Muscle of back (tissue), 3 donors: ENCODE measurements at regions not wholly inside any gene's neighbourhood (a gene's known extent, or its start where the extent isn't known, plus 50 kb on each side); places are given as distances from the start of the nearest gene placed in this dataset.

ENCODE experiments used
- DNase-seq, 3 donors: peaks; one replicate each; pipeline versions ENCODE4 v3.0.0 to v3.0.0-alpha.2; 2013

DNA sequence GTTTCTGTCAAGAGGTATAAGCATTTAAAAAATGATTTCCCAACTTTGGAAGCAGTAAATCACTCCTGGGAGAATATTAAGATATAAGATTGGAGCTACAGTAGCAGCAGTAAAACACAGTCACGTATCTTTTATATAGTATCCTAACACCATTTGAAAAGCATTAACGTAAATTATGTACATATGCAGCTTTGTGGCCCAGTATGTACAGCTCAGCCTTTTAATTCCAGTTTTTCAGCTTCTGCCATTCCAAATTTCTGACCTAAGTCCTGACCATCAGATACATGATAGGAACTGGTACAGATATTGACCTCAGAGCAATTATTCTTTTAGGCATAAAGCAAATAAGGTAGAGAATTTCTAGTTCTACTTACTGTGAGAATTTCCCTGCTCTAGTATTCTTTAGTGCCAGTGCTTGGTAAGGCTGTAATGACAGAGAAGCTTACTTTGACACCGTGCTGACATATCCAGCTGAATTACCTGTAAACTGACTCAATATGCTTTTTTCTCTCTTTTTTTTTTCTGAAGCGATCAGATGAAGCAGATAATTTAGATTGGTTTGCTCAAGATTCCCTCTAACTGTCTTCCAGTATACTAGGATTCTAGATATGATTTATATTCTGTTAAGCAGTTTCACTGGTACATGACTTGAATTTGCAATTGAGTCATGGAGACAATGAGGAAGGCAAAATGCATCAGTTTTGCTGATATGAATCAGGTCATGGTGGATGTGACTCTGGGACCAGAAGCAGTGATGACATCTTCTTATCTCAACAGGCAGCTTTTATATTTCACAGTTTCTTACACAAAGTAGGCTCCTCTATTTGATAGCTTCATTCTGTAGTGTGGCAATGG lies 703.6 kb downstream of the SLITRK6 start:
- no peak for DNase-seq

DNA sequence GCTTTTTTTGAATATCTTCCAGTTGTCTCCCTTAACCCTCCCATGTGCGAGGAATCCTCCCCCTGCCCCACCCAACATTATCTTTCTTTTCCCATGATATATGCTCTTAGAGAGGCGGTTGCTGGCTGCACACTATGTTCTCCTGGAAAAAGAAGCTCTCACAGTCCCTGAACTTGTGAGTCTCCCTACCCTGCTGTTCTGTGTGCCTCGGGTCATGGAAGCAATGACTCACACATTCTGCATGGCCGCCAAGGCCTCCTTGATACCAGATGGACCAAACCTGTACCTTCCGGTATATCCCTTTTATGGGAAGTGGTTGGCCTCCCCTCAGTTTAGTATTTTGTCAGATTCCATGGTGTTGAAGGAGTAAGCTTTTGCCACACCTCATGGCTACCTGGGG lies 705.4 kb downstream of the SLITRK6 start:
- peak in 1 of 3 donors; percentile 19 for DNase-seq

DNA sequence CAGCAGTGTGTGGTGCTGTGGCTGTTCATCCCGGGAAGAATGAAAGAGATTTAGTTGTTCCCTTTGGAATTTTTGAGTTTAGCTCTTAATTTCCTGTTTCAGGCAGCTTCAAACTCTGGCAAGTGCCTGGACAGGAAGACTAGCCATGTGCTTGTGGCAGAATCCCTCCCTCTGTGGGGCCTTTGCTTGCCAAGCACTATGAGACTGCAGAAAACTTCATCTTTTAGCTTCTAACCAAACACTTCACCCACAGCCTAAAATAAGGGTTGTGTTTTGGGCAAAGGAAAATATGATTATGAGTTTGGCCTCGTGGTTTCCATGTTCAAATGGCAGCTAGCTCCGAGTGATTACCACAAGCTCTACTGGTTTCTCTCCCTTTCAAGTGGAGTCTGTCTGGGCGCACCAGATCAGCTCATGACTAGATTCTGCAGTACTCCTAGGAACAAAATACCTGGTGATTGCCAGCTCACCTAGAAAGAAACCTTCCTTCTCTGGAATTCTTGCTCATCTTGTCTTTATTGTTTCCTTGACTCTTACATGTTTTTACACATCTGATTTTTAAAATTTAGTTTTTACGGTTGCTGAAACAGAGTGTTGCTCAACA lies 707.5 kb downstream of the SLITRK6 start:
- DNase-seq, result no peak

DNA sequence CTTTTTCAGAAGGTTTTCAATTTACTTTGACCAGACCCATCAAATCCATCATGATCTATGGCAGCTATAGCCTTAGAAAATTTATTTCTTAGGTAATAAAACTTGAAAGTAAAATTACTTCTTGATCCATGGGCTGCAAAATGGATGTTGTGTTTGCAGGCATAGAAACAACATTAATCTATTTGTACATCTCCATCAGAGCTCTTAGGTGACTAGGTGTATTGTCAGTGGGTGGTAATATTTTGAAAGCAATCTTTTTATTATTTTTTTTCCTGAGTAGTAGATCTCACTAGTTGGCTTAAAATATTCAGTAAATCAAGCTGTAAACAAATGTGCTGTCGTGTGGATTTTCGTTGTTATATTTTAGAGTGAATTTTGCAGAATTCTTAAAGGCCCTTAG lies 710.0 kb downstream of the SLITRK6 start:
- DNase-seq, result no peak

DNA sequence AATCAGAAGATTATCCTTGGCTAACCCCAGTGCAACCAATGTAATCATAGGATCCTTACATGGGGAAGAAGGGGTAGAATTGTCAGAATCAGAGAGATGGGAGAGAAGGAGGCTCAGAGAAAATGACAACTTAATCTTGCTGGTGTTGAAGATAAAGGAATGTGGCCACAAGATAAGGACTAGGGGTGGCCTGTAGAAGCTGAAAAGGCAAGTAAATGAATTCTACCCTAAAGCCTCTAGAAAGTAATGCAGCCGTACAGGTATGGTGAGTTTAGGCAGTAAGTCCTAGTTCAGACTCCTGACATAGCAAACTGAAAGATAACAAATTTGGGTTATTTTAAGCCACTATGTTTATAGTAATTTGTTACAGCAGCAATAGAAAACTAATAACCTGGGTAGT lies 718.5 kb downstream of the SLITRK6 start:
- DNase-seq, result no peak

DNA sequence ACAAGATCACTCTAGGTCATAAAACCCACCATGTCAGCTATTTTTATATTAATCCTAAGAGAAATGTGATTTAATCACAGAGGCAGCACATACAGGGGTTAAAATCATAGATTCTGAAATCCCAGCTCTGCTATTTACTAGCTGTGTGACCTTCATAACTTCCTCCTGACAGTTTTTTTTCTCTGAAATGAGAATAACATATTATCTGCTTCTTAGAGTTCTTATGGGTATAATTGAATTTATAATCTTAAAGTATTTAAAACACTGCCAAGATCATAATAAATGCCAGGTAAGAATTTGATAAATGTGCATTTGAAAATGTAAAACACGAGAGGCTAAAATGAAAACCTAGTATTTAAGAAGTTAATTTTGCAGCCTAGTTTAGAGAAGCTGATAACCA lies 722.9 kb downstream of the SLITRK6 start:
- no peak for DNase-seq

DNA sequence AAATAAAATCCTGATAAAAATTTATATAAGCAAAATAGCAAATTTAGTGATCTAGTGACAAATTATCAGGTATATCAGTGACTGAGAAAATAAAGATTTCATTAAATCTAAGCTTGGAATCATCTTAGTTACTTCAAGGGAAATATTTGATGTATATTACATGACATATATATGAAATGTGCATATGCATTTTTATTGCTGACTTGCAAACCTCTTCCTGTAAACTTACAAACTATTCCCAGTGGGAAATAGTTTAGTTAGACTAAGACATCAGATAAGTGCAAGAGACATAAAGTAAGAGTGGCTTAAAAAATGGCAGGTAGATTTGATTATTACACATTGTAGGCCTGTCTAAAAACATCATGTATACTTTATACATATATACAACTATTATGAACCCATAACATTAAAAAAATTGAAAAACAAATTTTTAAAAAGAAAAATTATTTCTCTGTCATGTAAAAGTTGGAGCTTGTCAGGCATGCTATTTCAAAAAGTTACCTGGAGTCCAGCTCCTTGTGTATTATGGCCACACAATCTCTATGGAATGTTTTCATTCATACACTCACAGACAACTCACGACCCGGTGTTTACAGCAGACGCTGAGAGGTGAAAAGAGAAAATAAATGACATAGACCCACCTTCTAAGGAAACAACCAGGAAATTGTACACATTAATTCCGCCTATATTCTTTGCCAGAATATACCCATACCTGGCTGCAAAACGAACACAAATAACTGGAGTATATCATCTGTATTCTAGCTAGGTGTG lies 724.5 kb downstream of the SLITRK6 start:
- no peak for DNase-seq

DNA sequence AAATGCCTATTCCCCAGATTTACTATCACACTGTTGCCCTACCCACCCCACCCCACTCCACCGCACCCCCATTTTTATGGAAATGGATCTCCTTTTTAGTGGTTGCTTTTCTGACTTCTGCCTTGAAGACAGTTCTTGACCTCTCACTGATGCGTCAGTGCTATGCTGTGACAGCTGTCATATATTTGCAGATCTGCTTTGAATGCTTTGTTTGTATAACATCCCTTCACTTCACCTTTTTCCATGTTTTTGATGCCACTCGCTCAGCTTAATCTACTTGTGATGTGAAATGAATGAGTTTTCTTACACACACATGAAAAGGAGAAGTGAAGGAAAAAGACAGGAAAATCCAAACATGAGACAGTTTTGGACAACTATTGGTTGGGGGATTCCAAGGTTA lies 731.0 kb downstream of the SLITRK6 start:
- DNase-seq, result no peak

DNA sequence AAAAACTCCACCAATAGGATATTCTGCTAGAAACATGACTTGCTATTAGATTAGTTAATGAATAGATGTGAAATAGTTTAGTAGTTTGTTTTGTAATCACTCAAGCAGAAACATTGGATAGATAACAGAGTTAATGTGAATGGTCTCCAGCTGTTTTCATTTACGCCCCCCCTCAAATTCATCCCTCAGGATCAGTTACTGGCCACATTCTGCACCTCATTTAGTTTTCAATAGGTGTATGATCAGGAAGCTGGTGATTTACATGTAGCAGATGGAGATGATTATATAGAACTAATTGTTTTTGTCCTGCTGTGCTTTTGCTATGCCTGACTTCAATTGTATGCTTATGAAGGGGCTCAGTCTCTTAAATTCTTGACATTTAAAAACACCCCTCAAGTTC lies 759.0 kb downstream of the SLITRK6 start:
- peak in 1 of 3 donors; percentile 60 for DNase-seq

DNA sequence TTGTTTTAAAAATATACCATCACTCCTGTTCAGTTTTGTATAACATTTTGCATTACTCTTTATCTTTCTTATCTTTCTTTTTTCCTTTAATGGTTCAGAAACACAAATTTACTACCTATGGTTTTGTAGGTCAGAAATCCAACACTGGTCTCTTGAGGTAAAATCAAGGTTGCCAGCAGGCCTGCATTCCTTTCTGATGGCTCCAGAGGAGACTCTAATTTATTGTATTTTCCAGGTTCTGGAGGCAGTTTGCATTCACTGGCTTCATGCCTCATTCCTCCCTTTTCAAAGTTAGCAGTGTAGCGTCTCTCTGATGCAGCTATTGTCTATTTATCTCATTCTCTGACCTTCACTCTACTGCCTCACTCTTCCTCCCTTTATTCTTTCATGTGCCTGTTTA lies 767.4 kb downstream of the SLITRK6 start:
- DNase-seq, result peak; percentile 1 to 51 (median 4)

DNA sequence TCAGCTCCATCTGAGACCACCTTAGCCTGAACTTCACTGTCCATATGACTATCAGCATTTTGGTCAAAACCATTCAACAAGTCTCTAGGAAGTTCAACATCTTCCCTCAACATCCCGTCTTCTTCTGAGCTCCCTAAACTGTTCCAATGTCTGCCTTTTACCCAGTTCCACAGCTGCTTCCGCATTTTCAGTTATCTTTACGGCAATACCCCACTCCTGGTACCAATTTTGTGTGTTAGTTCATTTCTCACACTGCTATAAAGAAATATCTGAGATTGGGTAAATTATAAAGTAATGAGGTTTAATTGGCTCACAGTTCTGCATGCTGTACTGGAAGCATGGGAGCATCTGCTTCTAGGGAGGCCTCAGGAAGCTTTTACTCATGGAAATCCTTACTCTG lies 771.2 kb downstream of the SLITRK6 start:
- no peak for DNase-seq

DNA sequence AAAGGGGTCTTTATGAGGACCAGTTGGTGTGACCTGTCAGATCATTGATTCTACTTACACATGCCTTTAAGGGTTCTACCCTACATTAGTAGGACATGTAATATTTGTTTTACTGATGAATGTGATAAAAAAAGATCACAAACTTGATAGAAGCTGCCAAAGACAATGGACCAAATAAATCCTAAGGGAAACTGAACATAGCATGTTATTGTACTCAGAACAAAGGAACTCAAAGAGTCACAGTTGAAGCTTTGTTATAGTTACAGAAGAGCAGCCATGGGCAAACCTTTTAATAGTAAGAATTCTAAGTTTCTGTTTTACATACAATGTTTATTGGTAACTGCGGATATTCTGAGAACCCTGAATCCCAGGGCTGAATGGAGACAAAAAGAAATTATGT lies 780.1 kb downstream of the SLITRK6 start:
- DNase-seq, result no peak

DNA sequence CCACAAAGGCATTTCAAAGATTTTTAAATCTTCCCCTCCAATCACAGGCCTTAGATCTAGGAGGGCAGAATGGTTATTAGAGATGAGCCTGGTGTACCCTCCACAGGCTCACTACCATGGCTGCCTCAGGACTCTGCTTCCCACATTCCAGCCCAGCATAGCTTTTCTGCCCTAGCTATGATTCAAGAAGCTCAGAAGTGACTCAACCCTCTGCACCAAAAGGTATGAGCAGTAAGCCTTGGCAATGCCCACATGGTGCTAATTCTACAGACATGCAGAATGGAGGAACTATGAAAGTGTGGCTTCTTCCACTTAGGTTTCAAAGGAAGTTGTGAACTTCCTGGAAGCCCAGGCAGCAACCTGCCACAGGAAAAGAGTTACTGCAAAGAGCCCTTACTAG lies 786.2 kb downstream of the SLITRK6 start:
- DNase-seq, result no peak

DNA sequence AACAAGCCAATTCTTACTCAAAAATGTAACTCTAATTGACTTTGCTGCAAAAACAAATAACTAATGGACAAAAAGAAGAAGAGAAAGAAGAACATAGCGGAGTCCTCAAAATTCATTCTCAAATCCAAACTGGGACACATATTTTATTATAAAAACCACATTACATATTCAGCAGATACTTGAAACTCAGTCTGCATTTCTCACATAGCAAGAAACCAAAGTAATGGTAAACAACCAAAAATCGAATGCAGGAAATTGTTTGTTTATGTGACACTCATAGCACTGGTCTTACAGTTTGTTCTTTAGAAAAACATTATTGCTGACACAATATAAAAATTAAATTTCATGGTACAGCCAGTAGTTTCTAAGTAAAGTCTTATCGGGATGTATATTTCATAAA lies 789.8 kb downstream of the SLITRK6 start:
- no peak for DNase-seq

DNA sequence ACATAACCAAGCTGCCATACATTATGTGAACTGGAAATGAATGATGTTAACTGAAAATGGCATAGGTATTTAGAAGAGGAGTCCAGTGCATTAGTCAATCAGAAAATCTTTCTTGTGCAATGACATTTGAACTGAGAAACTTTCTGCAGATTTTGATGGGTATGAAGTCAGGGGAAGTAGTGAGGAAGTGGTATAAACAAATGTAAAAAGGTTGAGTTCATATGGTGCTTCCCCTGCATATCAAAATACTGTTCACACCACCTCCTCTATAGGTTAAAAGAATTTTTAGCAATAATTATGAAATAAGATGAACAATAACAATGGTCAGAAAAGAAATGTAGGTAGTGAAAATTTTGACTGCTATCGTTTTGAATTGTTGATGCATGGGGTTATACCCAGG lies 800.0 kb downstream of the SLITRK6 start:
- no peak for DNase-seq

DNA sequence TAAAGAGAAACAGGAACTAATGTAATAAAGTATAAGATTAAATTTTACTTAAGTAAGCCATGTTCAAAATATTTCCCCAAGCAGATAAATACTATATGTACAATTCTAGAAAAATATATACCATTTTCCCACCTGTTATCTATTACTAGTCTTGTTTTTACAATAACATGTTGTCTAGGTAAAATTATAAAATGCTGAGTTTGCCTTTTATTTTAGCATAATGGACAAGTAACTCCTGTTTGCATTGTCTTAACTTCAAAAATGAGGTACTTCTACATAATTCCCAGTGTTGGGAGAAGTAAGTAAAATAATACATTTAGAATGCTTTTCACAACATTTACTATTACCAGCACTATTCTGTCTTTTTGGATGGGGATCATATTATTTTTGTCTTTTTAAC lies 800.5 kb downstream of the SLITRK6 start:
- no peak for DNase-seq

DNA sequence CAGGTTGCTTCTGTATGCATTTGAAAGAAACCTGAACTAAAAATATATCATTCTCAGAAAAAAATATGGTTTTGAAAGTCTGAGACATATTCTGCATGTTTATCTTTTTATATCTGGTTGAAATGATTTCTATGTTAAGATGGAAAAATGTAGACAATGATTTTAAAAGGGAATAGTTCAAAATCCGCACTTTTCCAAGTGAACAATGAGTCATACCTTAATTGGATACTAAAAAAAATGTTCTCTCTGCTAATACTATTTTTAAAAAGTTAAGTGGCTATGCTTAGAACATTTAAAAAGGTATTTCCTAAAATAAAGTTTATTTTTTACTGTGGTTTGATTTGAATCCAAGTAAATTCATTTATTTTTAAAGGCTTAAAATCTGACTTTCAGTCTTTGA lies 801.4 kb downstream of the SLITRK6 start:
- DNase-seq, result no peak

DNA sequence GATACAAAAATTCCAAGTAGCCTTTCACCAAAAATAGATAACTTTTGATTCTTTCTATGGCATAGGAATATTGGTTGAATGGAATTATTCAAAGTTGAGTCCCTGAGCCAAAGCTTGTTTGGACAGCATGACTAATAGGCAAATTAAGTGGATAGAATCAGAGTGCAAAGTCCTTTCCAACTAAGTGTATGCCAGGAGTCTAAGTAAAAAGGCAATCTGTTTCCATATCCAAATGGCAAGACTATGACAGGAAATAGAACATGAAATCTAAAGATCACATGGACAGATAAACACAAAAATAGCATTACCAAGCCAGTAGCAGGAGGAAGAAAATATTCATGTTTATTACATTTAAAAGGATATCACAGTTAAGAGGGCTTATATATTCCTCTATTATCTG lies 804.6 kb downstream of the SLITRK6 start:
- no peak for DNase-seq

DNA sequence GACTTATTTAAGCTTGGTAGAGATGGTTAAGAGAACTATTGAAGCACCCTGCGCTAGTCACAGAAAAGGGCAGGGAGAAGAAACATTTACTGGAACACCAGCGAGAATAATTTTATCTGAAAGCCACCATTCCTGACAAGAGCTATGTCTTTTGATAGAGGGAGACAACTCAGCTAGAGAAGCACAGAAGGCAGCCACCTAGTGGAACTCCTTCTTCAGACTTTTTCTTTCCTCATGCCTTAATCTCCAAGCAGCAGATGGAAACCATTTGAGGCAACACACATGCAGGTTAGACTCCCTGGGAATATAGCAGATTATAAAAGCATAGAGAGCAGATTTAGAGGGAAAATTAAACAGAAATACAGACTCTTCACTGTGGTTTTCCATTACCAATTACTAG lies 813.4 kb downstream of the SLITRK6 start:
- peak in 2 of 3 donors; percentile 0 to 10 for DNase-seq

DNA sequence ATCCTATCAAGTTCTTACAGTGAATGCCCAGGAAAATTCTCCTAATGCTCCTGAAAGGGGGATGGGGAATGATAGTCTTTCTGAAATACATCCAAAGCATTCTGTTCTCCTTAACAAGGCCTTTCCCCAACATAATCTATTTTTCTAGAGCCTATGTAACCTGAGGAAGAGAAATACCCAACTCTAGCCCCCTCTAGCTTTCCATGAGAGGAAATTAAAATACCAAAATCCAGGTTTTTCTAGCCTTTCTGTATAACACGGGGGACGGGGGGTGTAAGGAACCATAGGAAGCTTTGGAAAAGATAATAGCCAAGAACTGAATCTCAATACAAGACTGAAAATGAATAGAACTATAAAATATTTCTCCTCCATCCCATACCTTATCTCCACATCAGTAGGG lies 815.9 kb downstream of the SLITRK6 start:
- no peak for DNase-seq

DNA sequence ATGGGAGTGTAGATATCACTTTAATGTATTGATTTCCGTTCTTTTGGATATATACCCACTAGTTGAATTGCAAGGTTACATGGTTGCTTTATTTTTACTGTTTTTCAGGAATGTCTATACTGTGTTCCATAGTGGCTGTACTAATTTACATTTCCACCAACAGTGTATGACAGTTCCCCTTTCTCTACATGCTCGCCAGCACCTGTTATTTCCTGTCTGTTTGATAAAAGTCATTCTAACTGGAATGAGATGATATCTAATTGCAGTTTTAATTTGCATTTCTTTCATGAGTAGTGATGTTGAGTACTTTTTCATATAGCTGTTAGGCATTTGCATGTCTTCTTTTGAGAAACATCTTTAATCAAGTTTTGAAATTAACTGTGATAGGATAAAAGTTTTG lies 818.6 kb downstream of the SLITRK6 start:
- DNase-seq, result no peak

DNA sequence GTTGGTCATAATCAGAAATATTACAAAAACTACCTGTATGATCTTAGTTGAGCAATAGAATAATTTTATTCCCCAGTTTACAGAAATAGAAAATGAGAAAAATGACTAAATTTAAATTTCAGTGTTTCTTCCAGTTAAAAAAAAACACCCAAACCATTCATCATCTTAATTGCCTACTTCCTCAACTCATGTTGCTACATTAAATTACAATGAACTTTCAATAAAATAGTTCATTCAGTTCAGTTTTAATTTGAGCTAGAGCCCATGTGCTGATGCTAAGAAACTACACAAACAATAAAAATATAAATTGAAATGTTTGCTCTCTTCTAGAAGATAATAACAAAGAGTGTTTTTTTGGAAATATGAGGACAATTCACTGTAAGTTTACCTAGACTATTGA lies 820.4 kb downstream of the SLITRK6 start:
- DNase-seq, result no peak

DNA sequence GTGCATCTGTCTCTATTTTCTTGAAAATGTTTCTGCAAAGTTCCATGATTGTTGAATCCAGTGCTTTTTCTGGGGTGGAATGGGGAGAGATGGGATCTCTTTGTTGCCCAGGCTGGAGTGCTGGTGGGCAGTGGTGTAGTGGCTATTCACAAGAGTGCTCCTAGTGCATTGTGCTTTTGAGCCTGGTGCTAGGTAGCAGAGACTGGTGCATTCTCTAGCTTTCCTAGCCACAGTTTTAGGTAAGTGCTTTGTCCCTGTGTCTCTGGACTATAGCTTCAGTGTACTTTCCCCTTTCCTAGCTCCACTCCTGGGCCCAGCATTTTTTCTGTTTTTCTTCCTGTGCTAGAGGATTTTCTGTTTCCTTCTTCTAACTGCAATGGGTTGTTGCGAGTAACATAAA lies 825.6 kb downstream of the SLITRK6 start:
- DNase-seq, result no peak
